ENCODE measurements at regions not wholly inside any gene's neighbourhood (a gene's known extent, or its start where the extent isn't known, plus 50 kb on each side); places are given as distances from the start of the nearest gene placed in this dataset.

DNA sequence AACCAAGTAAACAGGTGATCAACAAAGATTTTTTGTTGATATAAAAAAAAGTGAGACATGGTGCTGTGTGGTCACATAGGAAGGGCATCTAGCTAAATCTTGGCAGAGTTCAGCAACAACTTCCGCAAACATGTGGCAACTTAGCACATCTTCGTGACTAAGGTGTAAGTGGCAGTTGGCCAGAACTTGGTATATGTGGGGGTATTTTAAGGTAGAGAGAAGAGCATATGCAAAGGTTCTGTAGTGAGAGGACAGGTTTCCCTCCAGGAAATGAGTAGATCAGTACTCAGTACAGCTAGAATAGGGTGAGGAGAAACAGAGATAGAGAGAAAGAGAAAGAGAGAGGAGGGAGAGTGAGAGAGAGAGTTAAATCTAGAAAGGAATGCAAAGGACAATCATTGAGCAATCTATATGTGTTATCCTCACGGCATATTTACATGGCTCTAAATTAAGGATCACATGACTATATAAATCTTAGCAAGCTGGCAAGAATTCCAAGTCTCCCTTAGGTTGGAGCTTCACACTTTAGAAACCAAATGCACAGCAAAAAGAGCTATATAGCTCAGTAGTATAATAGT lies 227.7 kb upstream of the HMGA2 start (continued):
- no peak for TF ChIP-seq ZNF396 (CRISPR knock-in tag; IDR thresholded peaks at IDR 0.05; ENCODE audit: borderline replicate concordance)
- TF ChIP-seq NR1H2 (CRISPR knock-in tag; IDR thresholded peaks at IDR 0.05): no peak
- no peak for TF ChIP-seq FOXJ3 (CRISPR knock-in tag; IDR thresholded peaks at IDR 0.05; ENCODE audit: borderline replicate concordance)
- no peak for TF ChIP-seq FOXK1 (CRISPR knock-in tag; IDR thresholded peaks at IDR 0.05)

- no peak for DNase-seq (ENCODE audit: low spot score)
- H3K36me3 Mint-ChIP-seq: no peaks in the 10 kb centered on the region
- no peak for ATAC-seq
- CTCF ChIA-PET: no interaction called here
- H3K27ac Mint-ChIP-seq: no peak overlapping the region
- no peak overlapping the region for H3K4me3 Mint-ChIP-seq
- POLR2A ChIA-PET: no interaction called here
- H3K9me3 Mint-ChIP-seq: no peaks in the 10 kb centered on the region
- peaks cover 51% of the 10 kb centered on the region for H3K4me1 Mint-ChIP-seq
- TF ChIP-seq KAT7 (CRISPR knock-in tag; IDR thresholded peaks at IDR 0.05; ENCODE audit: borderline replicate concordance): no peak
- TF ChIP-seq, protein P1, sequence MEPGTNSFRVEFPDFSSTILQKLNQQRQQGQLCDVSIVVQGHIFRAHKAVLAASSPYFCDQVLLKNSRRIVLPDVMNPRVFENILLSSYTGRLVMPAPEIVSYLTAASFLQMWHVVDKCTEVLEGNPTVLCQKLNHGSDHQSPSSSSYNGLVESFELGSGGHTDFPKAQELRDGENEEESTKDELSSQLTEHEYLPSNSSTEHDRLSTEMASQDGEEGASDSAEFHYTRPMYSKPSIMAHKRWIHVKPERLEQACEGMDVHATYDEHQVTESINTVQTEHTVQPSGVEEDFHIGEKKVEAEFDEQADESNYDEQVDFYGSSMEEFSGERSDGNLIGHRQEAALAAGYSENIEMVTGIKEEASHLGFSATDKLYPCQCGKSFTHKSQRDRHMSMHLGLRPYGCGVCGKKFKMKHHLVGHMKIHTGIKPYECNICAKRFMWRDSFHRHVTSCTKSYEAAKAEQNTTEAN (CRISPR knock-in tag; IDR thresholded peaks at IDR 0.05): no peak
- TF ChIP-seq MXD4 (CRISPR knock-in tag; IDR thresholded peaks at IDR 0.05; ENCODE audit: borderline replicate concordance): no peak
- TF ChIP-seq ESRRA (CRISPR knock-in tag; IDR thresholded peaks at IDR 0.05; ENCODE audit: borderline replicate concordance): no peak
- TF ChIP-seq FOXP1 (CRISPR knock-in tag; IDR thresholded peaks at IDR 0.05; ENCODE audit: borderline replicate concordance): no peak
- TF ChIP-seq TEAD1 (CRISPR knock-in tag; IDR thresholded peaks at IDR 0.05): no peak
- TF ChIP-seq NR3C1 (CRISPR knock-in tag; conservative IDR thresholded peaks at IDR 0.05; ENCODE audit: low read depth): no peak
- TF ChIP-seq, protein P2, sequence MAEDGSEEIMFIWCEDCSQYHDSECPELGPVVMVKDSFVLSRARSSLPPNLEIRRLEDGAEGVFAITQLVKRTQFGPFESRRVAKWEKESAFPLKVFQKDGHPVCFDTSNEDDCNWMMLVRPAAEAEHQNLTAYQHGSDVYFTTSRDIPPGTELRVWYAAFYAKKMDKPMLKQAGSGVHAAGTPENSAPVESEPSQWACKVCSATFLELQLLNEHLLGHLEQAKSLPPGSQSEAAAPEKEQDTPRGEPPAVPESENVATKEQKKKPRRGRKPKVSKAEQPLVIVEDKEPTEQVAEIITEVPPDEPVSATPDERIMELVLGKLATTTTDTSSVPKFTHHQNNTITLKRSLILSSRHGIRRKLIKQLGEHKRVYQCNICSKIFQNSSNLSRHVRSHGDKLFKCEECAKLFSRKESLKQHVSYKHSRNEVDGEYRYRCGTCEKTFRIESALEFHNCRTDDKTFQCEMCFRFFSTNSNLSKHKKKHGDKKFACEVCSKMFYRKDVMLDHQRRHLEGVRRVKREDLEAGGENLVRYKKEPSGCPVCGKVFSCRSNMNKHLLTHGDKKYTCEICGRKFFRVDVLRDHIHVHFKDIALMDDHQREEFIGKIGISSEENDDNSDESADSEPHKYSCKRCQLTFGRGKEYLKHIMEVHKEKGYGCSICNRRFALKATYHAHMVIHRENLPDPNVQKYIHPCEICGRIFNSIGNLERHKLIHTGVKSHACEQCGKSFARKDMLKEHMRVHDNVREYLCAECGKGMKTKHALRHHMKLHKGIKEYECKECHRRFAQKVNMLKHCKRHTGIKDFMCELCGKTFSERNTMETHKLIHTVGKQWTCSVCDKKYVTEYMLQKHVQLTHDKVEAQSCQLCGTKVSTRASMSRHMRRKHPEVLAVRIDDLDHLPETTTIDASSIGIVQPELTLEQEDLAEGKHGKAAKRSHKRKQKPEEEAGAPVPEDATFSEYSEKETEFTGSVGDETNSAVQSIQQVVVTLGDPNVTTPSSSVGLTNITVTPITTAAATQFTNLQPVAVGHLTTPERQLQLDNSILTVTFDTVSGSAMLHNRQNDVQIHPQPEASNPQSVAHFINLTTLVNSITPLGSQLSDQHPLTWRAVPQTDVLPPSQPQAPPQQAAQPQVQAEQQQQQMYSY (CRISPR knock-in tag; IDR thresholded peaks at IDR 0.05): no peak
- no peak for TF ChIP-seq E2F1 (CRISPR knock-in tag; IDR thresholded peaks at IDR 0.05)
- TF ChIP-seq ZNF423 (CRISPR knock-in tag; IDR thresholded peaks at IDR 0.05): no peak
- TF ChIP-seq, protein P3, sequence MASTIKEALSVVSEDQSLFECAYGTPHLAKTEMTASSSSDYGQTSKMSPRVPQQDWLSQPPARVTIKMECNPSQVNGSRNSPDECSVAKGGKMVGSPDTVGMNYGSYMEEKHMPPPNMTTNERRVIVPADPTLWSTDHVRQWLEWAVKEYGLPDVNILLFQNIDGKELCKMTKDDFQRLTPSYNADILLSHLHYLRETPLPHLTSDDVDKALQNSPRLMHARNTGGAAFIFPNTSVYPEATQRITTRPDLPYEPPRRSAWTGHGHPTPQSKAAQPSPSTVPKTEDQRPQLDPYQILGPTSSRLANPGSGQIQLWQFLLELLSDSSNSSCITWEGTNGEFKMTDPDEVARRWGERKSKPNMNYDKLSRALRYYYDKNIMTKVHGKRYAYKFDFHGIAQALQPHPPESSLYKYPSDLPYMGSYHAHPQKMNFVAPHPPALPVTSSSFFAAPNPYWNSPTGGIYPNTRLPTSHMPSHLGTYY (CRISPR knock-in tag; IDR thresholded peaks at IDR 0.05): no peak
- TF ChIP-seq, protein P4, sequence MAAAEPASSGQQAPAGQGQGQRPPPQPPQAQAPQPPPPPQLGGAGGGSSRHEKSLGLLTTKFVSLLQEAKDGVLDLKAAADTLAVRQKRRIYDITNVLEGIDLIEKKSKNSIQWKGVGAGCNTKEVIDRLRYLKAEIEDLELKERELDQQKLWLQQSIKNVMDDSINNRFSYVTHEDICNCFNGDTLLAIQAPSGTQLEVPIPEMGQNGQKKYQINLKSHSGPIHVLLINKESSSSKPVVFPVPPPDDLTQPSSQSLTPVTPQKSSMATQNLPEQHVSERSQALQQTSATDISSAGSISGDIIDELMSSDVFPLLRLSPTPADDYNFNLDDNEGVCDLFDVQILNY (CRISPR knock-in tag; IDR thresholded peaks at IDR 0.05): no peak
- TF ChIP-seq ZSCAN18 (CRISPR knock-in tag; IDR thresholded peaks at IDR 0.05): no peak
- TF ChIP-seq, protein P5, sequence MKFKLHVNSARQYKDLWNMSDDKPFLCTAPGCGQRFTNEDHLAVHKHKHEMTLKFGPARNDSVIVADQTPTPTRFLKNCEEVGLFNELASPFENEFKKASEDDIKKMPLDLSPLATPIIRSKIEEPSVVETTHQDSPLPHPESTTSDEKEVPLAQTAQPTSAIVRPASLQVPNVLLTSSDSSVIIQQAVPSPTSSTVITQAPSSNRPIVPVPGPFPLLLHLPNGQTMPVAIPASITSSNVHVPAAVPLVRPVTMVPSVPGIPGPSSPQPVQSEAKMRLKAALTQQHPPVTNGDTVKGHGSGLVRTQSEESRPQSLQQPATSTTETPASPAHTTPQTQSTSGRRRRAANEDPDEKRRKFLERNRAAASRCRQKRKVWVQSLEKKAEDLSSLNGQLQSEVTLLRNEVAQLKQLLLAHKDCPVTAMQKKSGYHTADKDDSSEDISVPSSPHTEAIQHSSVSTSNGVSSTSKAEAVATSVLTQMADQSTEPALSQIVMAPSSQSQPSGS (CRISPR knock-in tag; IDR thresholded peaks at IDR 0.05; ENCODE audit: borderline replicate concordance, low read depth): no peak
- TF ChIP-seq E2F4 (CRISPR knock-in tag; IDR thresholded peaks at IDR 0.05; ENCODE audit: borderline replicate concordance, low read depth): no peak
- no peak for TF ChIP-seq STAT6 (CRISPR knock-in tag; conservative IDR thresholded peaks at IDR 0.05; ENCODE audit: low read depth)
- no peaks in the 10 kb centered on the region for H3K27me3 Mint-ChIP-seq (ENCODE audit: low read depth)
These were observed 226.8 kb upstream of the HMGA2 start for GRCh38 chr12:65597527-65597926.
